ENCODE measurements at regions not wholly inside any gene's neighbourhood (a gene's known extent, or its start where the extent isn't known, plus 50 kb on each side); places are given as distances from the start of the nearest gene placed in this dataset.
A peak's percentile ranks its signal among the peaks of the same experiment; 100 is the strongest.

DNA sequence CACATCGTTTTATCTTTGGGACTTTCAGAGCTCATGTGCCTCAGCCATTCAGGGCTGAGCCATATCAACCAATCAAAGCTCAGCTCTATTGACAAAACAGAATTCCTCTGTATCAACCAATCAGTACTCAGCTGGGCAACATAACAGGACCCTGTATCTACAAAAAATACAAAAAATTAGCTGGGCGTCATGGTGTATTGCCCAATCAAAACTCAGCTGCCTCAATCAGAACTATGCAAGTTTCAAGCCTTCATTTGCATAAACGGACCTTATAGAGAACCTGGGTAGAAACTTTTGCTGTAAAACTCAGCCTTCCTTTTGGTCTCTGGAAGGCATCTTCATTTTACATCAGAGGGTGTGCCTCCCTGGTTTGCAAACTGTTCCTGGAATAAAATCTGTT lies 77.1 kb downstream of the ZNF467 start:
- peaks cover 31 to 46% (median 32%) of the 10 kb centered on the region in 3 donors for H3K27me3 Mint-ChIP-seq (ENCODE audit: low read depth in 3 of 3)
- no peak overlapping the region for H3K4me3 Mint-ChIP-seq
- no peaks in the 10 kb centered on the region for H4K20me1 ChIP-seq (ENCODE audit: insufficient read depth, low read length)
- H3K27ac Mint-ChIP-seq, result no peak overlapping the region
- H3K9ac ChIP-seq (ENCODE audit: insufficient read depth, low read length, poor library complexity, severe bottlenecking), result no peak overlapping the region
- no peaks in the 10 kb centered on the region for H3K79me2 ChIP-seq (ENCODE audit: insufficient read depth, low read length)
- peaks cover 25 to 43% of the 10 kb centered on the region in 2 donors for H3K9me3 ChIP-seq (replicated peaks in 1 of 2; ENCODE audit: control insufficient read depth in 1 of 2, insufficient read depth in 1 of 2, low read length in 2 of 2)
- no peak for DNase-seq
- no peak overlapping the region for H2AFZ ChIP-seq (ENCODE audit: insufficient read depth, low read depth, low read length, poor library complexity, severe bottlenecking)
- no peaks in the 10 kb centered on the region for H3K36me3 ChIP-seq (replicated peaks in 1 of 2; ENCODE audit: control insufficient read depth in 1 of 2, insufficient read depth in 2 of 2, low read length in 2 of 2)
- TF ChIP-seq, protein P1, sequence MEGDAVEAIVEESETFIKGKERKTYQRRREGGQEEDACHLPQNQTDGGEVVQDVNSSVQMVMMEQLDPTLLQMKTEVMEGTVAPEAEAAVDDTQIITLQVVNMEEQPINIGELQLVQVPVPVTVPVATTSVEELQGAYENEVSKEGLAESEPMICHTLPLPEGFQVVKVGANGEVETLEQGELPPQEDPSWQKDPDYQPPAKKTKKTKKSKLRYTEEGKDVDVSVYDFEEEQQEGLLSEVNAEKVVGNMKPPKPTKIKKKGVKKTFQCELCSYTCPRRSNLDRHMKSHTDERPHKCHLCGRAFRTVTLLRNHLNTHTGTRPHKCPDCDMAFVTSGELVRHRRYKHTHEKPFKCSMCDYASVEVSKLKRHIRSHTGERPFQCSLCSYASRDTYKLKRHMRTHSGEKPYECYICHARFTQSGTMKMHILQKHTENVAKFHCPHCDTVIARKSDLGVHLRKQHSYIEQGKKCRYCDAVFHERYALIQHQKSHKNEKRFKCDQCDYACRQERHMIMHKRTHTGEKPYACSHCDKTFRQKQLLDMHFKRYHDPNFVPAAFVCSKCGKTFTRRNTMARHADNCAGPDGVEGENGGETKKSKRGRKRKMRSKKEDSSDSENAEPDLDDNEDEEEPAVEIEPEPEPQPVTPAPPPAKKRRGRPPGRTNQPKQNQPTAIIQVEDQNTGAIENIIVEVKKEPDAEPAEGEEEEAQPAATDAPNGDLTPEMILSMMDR (IDR thresholded peaks at IDR 0.05), result no peak
- 97% methylated on average over 3 of the region's 3 CpGs for WGBS (ENCODE audit: insufficient coverage)
- no peak overlapping the region for H3K27ac ChIP-seq (ENCODE audit: low read depth in 1 of 2, low read length in 2 of 2)
- no peak overlapping the region for H3K4me3 ChIP-seq (replicated peaks in 1 of 3; ENCODE audit: low read depth in 2 of 3, low read length in 3 of 3)
- peaks cover 14 to 55% (median 41%) of the 10 kb centered on the region in 7 donors for H3K9me3 Mint-ChIP-seq
- peaks cover 34 to 41% of the 10 kb centered on the region in 2 donors for H3K27me3 ChIP-seq (ENCODE audit: control insufficient read depth in 2 of 2, insufficient read depth in 2 of 2, low read length in 2 of 2)
- H3K36me3 Mint-ChIP-seq, result peaks cover 0 to 3% of the 10 kb centered on the region in 2 donors
- H3K4me1 Mint-ChIP-seq, result peaks cover 4% of the 10 kb centered on the region
- no peaks in the 10 kb centered on the region for H3K4me1 ChIP-seq (ENCODE audit: control insufficient read depth in 1 of 2, insufficient read depth in 2 of 2, low read length in 2 of 2)
- H3K4me2 ChIP-seq (replicated peaks; ENCODE audit: extremely low read depth, low read length, poor library complexity, severe bottlenecking), result no peak overlapping the region
- intact Hi-C loops (cut with micrococcal nuclease), result no loop called here

DNA sequence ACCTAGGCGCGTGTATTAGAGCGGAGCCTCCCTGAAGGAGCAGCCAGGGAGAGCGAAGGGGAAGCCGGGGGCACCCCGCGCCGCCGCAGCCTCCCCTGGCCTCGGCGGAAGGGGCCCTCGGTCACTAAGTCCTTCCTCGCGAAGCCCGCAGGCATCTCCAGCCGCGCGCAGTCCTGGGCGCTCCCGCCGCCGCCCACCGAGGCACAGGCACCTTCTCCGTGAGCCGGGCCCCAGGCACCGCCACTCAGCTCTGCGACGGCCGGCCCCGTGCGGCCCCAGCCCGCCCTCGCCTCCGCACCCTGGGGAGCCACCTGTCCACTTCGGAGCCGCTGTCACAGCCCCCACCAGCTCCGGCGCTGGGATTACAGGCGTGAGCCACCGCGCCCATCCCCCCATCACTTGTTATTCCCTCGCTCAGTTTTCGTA lies 80.8 kb downstream of the ZNF467 start:
- Histone ChIP-seq H3K79me2 (ENCODE audit: insufficient read depth, low read length) (no peaks in the 10 kb centered on the region), H4K20me1 (ENCODE audit: insufficient read depth, low read length) (no peaks in the 10 kb centered on the region), H3K4me2 (replicated peaks; ENCODE audit: extremely low read depth, low read length, poor library complexity, severe bottlenecking) (no peak overlapping the region), H3K27ac (ENCODE audit: low read depth in 1 of 2, low read length in 2 of 2) (no peak overlapping the region), H2AFZ (ENCODE audit: insufficient read depth, low read depth, low read length, poor library complexity, severe bottlenecking) (no peak overlapping the region), H3K4me3 (replicated peaks in 1 of 3; ENCODE audit: low read depth in 2 of 3, low read length in 3 of 3) (no peak overlapping the region), H3K4me1 (ENCODE audit: control insufficient read depth in 1 of 2, insufficient read depth in 2 of 2, low read length in 2 of 2) (no peaks in the 10 kb centered on the region), H3K9me3 (replicated peaks in 1 of 2; ENCODE audit: control insufficient read depth in 1 of 2, insufficient read depth in 1 of 2, low read length in 2 of 2) (peaks cover 2 to 31% of the 10 kb centered on the region in 2 donors), H3K9ac (ENCODE audit: insufficient read depth, low read length, poor library complexity, severe bottlenecking) (no peak overlapping the region), H3K27me3 (ENCODE audit: control insufficient read depth in 2 of 2, insufficient read depth in 2 of 2, low read length in 2 of 2) (peaks cover 46 to 62% of the 10 kb centered on the region in 2 donors), H3K36me3 (replicated peaks in 1 of 2; ENCODE audit: control insufficient read depth in 1 of 2, insufficient read depth in 2 of 2, low read length in 2 of 2) (no peaks in the 10 kb centered on the region)
- peaks cover 11% of the 10 kb centered on the region for H3K4me1 Mint-ChIP-seq
- TF ChIP-seq, protein P1 (IDR thresholded peaks at IDR 0.05), result no peak
- WGBS (ENCODE audit: insufficient coverage), result 14% methylated on average over 41 of the region's 43 CpGs
- H3K36me3 Mint-ChIP-seq, result peaks cover 0 to 3% of the 10 kb centered on the region in 2 donors
- peaks cover 48 to 59% (median 49%) of the 10 kb centered on the region in 3 donors for H3K27me3 Mint-ChIP-seq (ENCODE audit: low read depth in 3 of 3)
- H3K27ac Mint-ChIP-seq, result no peak overlapping the region
- no peak for DNase-seq
- intact Hi-C loops (cut with micrococcal nuclease), result no loop called here
- H3K4me3 Mint-ChIP-seq, result peak overlapping the region in 1 of 2 donors; percentile 84
- peaks cover 0 to 37% (median 23%) of the 10 kb centered on the region in 7 donors for H3K9me3 Mint-ChIP-seq

Measured in CD14-positive monocyte (primary cell).